HEK293T (cell line): ENCODE measurements at regions not wholly inside any gene's neighbourhood (a gene's known extent, or its start where the extent isn't known, plus 50 kb on each side); places are given as distances from the start of the nearest gene placed in this dataset.

ENCODE experiments used
- BHLHE40 ChIP-seq: fragments of 450-650 bp; IDR thresholded peaks from 2 replicates; pipeline ENCODE4 v1.6.1; 2016; ENCODE audit warnings: mild to moderate bottlenecking, moderate library complexity, borderline replicate concordance
- L3MBTL2 ChIP-seq: fragments of 450-650 bp; conservative IDR thresholded peaks from 2 replicates; pipeline ENCODE4 v1.6.1; 2016; ENCODE audit warnings: mild to moderate bottlenecking
- TARDBP ChIP-seq: fragments of 450-650 bp; IDR thresholded peaks from 2 replicates; pipeline ENCODE4 v1.6.1; 2016
- ZNF384 ChIP-seq: fragments of 450-650 bp; IDR thresholded peaks from 2 replicates; pipeline ENCODE4 v1.6.1; 2016
- TF ChIP-seq, protein P1 (sequence below): fragments of 450-650 bp; IDR thresholded peaks from 2 replicates; pipeline ENCODE4 v1.6.1; 2016

DNA sequence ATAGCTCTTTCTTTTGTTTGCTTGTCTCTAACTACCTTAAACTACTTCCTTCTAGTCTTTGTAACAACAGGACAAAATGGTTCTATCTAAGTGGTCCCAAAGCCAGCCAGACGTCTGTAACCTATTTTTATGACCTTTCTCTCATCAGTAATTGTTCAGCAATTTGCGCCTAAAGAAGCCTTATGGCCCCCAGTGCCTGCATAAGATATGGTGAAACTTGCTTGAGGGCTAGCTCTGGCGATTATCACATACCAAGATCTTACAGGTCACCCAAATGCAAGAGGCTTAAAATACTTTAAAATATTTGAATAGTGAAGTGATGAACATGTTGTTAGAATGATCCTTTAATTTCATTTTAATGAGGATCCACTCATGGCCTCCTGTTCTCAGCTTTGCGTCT, 369.4 kb downstream of the SOX2 start:
- TF ChIP-seq TARDBP (no peak), ZNF384 (no peak), BHLHE40 (no peak), L3MBTL2 (no peak)
- TF ChIP-seq, protein P1, sequence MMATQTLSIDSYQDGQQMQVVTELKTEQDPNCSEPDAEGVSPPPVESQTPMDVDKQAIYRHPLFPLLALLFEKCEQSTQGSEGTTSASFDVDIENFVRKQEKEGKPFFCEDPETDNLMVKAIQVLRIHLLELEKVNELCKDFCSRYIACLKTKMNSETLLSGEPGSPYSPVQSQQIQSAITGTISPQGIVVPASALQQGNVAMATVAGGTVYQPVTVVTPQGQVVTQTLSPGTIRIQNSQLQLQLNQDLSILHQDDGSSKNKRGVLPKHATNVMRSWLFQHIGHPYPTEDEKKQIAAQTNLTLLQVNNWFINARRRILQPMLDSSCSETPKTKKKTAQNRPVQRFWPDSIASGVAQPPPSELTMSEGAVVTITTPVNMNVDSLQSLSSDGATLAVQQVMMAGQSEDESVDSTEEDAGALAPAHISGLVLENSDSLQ: no peak
